ENCODE measurements at regions not wholly inside any gene's neighbourhood (a gene's known extent, or its start where the extent isn't known, plus 50 kb on each side); places are given as distances from the start of the nearest gene placed in this dataset.

- Histone ChIP-seq H3K9me3 (ENCODE audit: control insufficient read depth, insufficient read depth, low read length) (no peaks in the 10 kb centered on the region), H3K4me3 (ENCODE audit: low read length) (no peak overlapping the region)
- WGBS (ENCODE audit: insufficient coverage, insufficient read length) = no CpG with 5 or more reads among the region's 12 CpGs
These were observed 55.7 kb downstream of the RTL6 start for GRCh38 chr22:44442186-44442815.

GRCh38 chr22:44441401-44442185 lies 56.4 kb downstream of the RTL6 start:
- Histone ChIP-seq H3K9me3 (ENCODE audit: control insufficient read depth, insufficient read depth, low read length) (no peaks in the 10 kb centered on the region), H3K36me3 (ENCODE audit: control insufficient read depth, insufficient read depth, low read length) (no peaks in the 10 kb centered on the region), H3K4me3 (ENCODE audit: low read length) (no peak overlapping the region), H3K27ac (ENCODE audit: low read length) (no peak overlapping the region), H3K4me1 (ENCODE audit: control insufficient read depth, insufficient read depth, low read length) (no peaks in the 10 kb centered on the region), H3K27me3 (ENCODE audit: control insufficient read depth, insufficient read depth, low read length) (no peaks in the 10 kb centered on the region)
- no peak for DNase-seq (ENCODE audit: low read depth, low spot score)
- WGBS (ENCODE audit: insufficient coverage, insufficient read length) = no CpG with 5 or more reads among the region's 16 CpGs

More at GRCh38 chr22:44442186-44442815, 55.7 kb downstream of the RTL6 start:
- H3K36me3 ChIP-seq (ENCODE audit: control insufficient read depth, insufficient read depth, low read length) = no peaks in the 10 kb centered on the region
- H3K27me3 ChIP-seq (ENCODE audit: control insufficient read depth, insufficient read depth, low read length) = no peaks in the 10 kb centered on the region
- no peaks in the 10 kb centered on the region for H3K4me1 ChIP-seq (ENCODE audit: control insufficient read depth, insufficient read depth, low read length)
- DNase-seq (ENCODE audit: low read depth, low spot score) = no peak
- no peak overlapping the region for H3K27ac ChIP-seq (ENCODE audit: low read length)

- no peak overlapping the region for H3K4me3 ChIP-seq (ENCODE audit: low read length)
- H3K36me3 ChIP-seq (ENCODE audit: control insufficient read depth, insufficient read depth, low read length) = no peaks in the 10 kb centered on the region
- no peaks in the 10 kb centered on the region for H3K9me3 ChIP-seq (ENCODE audit: control insufficient read depth, insufficient read depth, low read length)
- no peak overlapping the region for H3K27ac ChIP-seq (ENCODE audit: low read length)
- WGBS (ENCODE audit: insufficient coverage, insufficient read length) = no CpG with 5 or more reads among the region's 19 CpGs
- no peaks in the 10 kb centered on the region for H3K27me3 ChIP-seq (ENCODE audit: control insufficient read depth, insufficient read depth, low read length)
- DNase-seq (ENCODE audit: low read depth, low spot score) = no peak
- no peaks in the 10 kb centered on the region for H3K4me1 ChIP-seq (ENCODE audit: control insufficient read depth, insufficient read depth, low read length)
These were observed 57.5 kb downstream of the RTL6 start for GRCh38 chr22:44440224-44441160.

GRCh38 chr22:44439356-44440223 lies 58.4 kb downstream of the RTL6 start:
- no peaks in the 10 kb centered on the region for H3K27me3 ChIP-seq (ENCODE audit: control insufficient read depth, insufficient read depth, low read length)
- H3K9me3 ChIP-seq (ENCODE audit: control insufficient read depth, insufficient read depth, low read length) = no peaks in the 10 kb centered on the region
- no CpG with 5 or more reads among the region's 21 CpGs for WGBS (ENCODE audit: insufficient coverage, insufficient read length)
- H3K4me1 ChIP-seq (ENCODE audit: control insufficient read depth, insufficient read depth, low read length) = no peaks in the 10 kb centered on the region
- no peak for DNase-seq (ENCODE audit: low read depth, low spot score)
- H3K27ac ChIP-seq (ENCODE audit: low read length) = no peak overlapping the region
- H3K36me3 ChIP-seq (ENCODE audit: control insufficient read depth, insufficient read depth, low read length) = no peaks in the 10 kb centered on the region
- no peak overlapping the region for H3K4me3 ChIP-seq (ENCODE audit: low read length)

GRCh38 chr22:44438481-44439131 lies 59.4 kb downstream of the RTL6 start:
- WGBS (ENCODE audit: insufficient coverage, insufficient read length) = no CpG with 5 or more reads among the region's 20 CpGs
- H3K36me3 ChIP-seq (ENCODE audit: control insufficient read depth, insufficient read depth, low read length) = no peaks in the 10 kb centered on the region
- H3K9me3 ChIP-seq (ENCODE audit: control insufficient read depth, insufficient read depth, low read length) = no peaks in the 10 kb centered on the region
- H3K27me3 ChIP-seq (ENCODE audit: control insufficient read depth, insufficient read depth, low read length) = no peaks in the 10 kb centered on the region
- no peak overlapping the region for H3K4me3 ChIP-seq (ENCODE audit: low read length)
- H3K4me1 ChIP-seq (ENCODE audit: control insufficient read depth, insufficient read depth, low read length) = no peaks in the 10 kb centered on the region
- no peak for DNase-seq (ENCODE audit: low read depth, low spot score)
- H3K27ac ChIP-seq (ENCODE audit: low read length) = no peak overlapping the region

- H3K27me3 ChIP-seq (ENCODE audit: control insufficient read depth, insufficient read depth, low read length) = no peaks in the 10 kb centered on the region
- no peaks in the 10 kb centered on the region for H3K4me1 ChIP-seq (ENCODE audit: control insufficient read depth, insufficient read depth, low read length)
- H3K36me3 ChIP-seq (ENCODE audit: control insufficient read depth, insufficient read depth, low read length) = no peaks in the 10 kb centered on the region
- H3K4me3 ChIP-seq (ENCODE audit: low read length) = no peak overlapping the region
- WGBS (ENCODE audit: insufficient coverage, insufficient read length) = no CpG with 5 or more reads among the region's 14 CpGs
- no peaks in the 10 kb centered on the region for H3K9me3 ChIP-seq (ENCODE audit: control insufficient read depth, insufficient read depth, low read length)
- no peak for DNase-seq (ENCODE audit: low read depth, low spot score)
- H3K27ac ChIP-seq (ENCODE audit: low read length) = no peak overlapping the region
These were observed 60.0 kb downstream of the RTL6 start for GRCh38 chr22:44438056-44438455.

GRCh38 chr22:44437216-44438055 lies 60.6 kb downstream of the RTL6 start:
- H3K36me3 ChIP-seq (ENCODE audit: control insufficient read depth, insufficient read depth, low read length) = no peaks in the 10 kb centered on the region
- no peak for DNase-seq (ENCODE audit: low read depth, low spot score)
- H3K4me1 ChIP-seq (ENCODE audit: control insufficient read depth, insufficient read depth, low read length) = no peaks in the 10 kb centered on the region
- H3K9me3 ChIP-seq (ENCODE audit: control insufficient read depth, insufficient read depth, low read length) = no peaks in the 10 kb centered on the region
- no peak overlapping the region for H3K4me3 ChIP-seq (ENCODE audit: low read length)
- no CpG with 5 or more reads among the region's 21 CpGs for WGBS (ENCODE audit: insufficient coverage, insufficient read length)
- no peak overlapping the region for H3K27ac ChIP-seq (ENCODE audit: low read length)
- H3K27me3 ChIP-seq (ENCODE audit: control insufficient read depth, insufficient read depth, low read length) = no peaks in the 10 kb centered on the region

- Histone ChIP-seq H3K27ac (ENCODE audit: low read length) (no peak overlapping the region), H3K4me1 (ENCODE audit: control insufficient read depth, insufficient read depth, low read length) (no peaks in the 10 kb centered on the region), H3K36me3 (ENCODE audit: control insufficient read depth, insufficient read depth, low read length) (no peaks in the 10 kb centered on the region), H3K27me3 (ENCODE audit: control insufficient read depth, insufficient read depth, low read length) (no peaks in the 10 kb centered on the region), H3K9me3 (ENCODE audit: control insufficient read depth, insufficient read depth, low read length) (no peaks in the 10 kb centered on the region), H3K4me3 (ENCODE audit: low read length) (no peak overlapping the region)
- no CpG with 5 or more reads among the region's 8 CpGs for WGBS (ENCODE audit: insufficient coverage, insufficient read length)
- no peak for DNase-seq (ENCODE audit: low read depth, low spot score)
These were observed 61.3 kb downstream of the RTL6 start for GRCh38 chr22:44436736-44437135.

- H3K36me3 ChIP-seq (ENCODE audit: control insufficient read depth, insufficient read depth, low read length) = no peaks in the 10 kb centered on the region
These were observed 66.8 kb downstream of the RTL6 start for GRCh38 chr22:44431256-44431655.

More at GRCh38 chr22:44431256-44431655, 66.8 kb downstream of the RTL6 start:
- H3K27me3 ChIP-seq (ENCODE audit: control insufficient read depth, insufficient read depth, low read length) = no peaks in the 10 kb centered on the region
- DNase-seq (ENCODE audit: low read depth, low spot score) = no peak
- no peaks in the 10 kb centered on the region for H3K9me3 ChIP-seq (ENCODE audit: control insufficient read depth, insufficient read depth, low read length)
- H3K4me3 ChIP-seq (ENCODE audit: low read length) = no peak overlapping the region
- no peak overlapping the region for H3K27ac ChIP-seq (ENCODE audit: low read length)
- no CpG with 5 or more reads among the region's 4 CpGs for WGBS (ENCODE audit: insufficient coverage, insufficient read length)
- H3K4me1 ChIP-seq (ENCODE audit: control insufficient read depth, insufficient read depth, low read length) = peaks cover 1% of the 10 kb centered on the region; the same call in 1 of the 2 replicates
